ENCODE measurements at regions not wholly inside any gene's neighbourhood (a gene's known extent, or its start where the extent isn't known, plus 50 kb on each side); places are given as distances from the start of the nearest gene placed in this dataset.

GRCh38 chr5:91691592-91691991, 308.5 kb upstream of the ARRDC3 start:
- no peak for TF ChIP-seq CTCF (IDR thresholded peaks at IDR 0.05)
- no peak for TF ChIP-seq REST (IDR thresholded peaks at IDR 0.05; ENCODE audit: insufficient read depth in 1 of 2, low read depth in 2 of 2, low read length in 1 of 2)
- no peak for TF ChIP-seq POLR2AphosphoS5 (IDR thresholded peaks at IDR 0.05; ENCODE audit: low read depth, low read length)
- no peak for TF ChIP-seq TCF7L2 (IDR thresholded peaks at IDR 0.05; ENCODE audit: low read depth, low read length)
- TF ChIP-seq SIN3A (IDR thresholded peaks at IDR 0.05; ENCODE audit: borderline replicate concordance, insufficient read depth, low read depth, low read length) = no peak
